H1 (cell line): ENCODE measurements at regions not wholly inside any gene's neighbourhood (a gene's known extent, or its start where the extent isn't known, plus 50 kb on each side); places are given as distances from the start of the nearest gene placed in this dataset.

Source experiments
- BACH1 ChIP-seq: IDR thresholded peaks from 2 replicates; pipeline ENCODE4 v1.6.1; 2012; ENCODE audit warnings: low read length, improper control_type of control experiment
- CHD2 ChIP-seq: IDR thresholded peaks from 2 replicates; pipeline ENCODE4 v1.6.1; 2012; ENCODE audit warnings: low read length, improper control_type of control experiment
- SIN3A ChIP-seq, 2 experiments: IDR thresholded peaks in 1 of 2; conservative IDR thresholded peaks in 1 of 2; 2 replicates each; pipeline ENCODE4 v1.6.1; 2011 to 2012; ENCODE audit warnings: low read length in 2 of 2, improper control_type of control experiment in 1 of 2, low read depth in 1 of 2, mild to moderate bottlenecking in 1 of 2
- TF ChIP-seq, protein P1 (sequence below), 3 experiments: IDR thresholded peaks; 1 replicate in 2 of 3; 2 replicates in 1 of 3; pipeline versions ENCODE4 v1.5.1 to v1.6.1; 2011; ENCODE audit warnings: low read length in 3 of 3, mild to moderate bottlenecking in 3 of 3, inconsistent platforms in 2 of 3, low read depth in 1 of 3, moderate library complexity in 1 of 3; ENCODE audit not compliant: insufficient read depth in 1 of 3; ENCODE audit errors: control extremely low read depth in 1 of 3

- TF ChIP-seq SIN3A (conservative IDR thresholded peaks at IDR 0.05 in 1 of 2, IDR thresholded peaks at IDR 0.05 in 1 of 2; ENCODE audit: low read depth in 1 of 2, low read length in 2 of 2) (no peak), CHD2 (no peak), BACH1 (no peak)
- TF ChIP-seq, protein P1, sequence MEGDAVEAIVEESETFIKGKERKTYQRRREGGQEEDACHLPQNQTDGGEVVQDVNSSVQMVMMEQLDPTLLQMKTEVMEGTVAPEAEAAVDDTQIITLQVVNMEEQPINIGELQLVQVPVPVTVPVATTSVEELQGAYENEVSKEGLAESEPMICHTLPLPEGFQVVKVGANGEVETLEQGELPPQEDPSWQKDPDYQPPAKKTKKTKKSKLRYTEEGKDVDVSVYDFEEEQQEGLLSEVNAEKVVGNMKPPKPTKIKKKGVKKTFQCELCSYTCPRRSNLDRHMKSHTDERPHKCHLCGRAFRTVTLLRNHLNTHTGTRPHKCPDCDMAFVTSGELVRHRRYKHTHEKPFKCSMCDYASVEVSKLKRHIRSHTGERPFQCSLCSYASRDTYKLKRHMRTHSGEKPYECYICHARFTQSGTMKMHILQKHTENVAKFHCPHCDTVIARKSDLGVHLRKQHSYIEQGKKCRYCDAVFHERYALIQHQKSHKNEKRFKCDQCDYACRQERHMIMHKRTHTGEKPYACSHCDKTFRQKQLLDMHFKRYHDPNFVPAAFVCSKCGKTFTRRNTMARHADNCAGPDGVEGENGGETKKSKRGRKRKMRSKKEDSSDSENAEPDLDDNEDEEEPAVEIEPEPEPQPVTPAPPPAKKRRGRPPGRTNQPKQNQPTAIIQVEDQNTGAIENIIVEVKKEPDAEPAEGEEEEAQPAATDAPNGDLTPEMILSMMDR (IDR thresholded peaks at IDR 0.05; ENCODE audit: control extremely low read depth in 1 of 3, insufficient read depth in 1 of 3, low read depth in 1 of 3, low read length in 3 of 3) = no peak
Measured at GRCh38 chr1:4256351-4256750, 356.3 kb upstream of the C1orf174 start.
